ENCODE measurements at regions not wholly inside any gene's neighbourhood (a gene's known extent, or its start where the extent isn't known, plus 50 kb on each side); places are given as distances from the start of the nearest gene placed in this dataset.
"Not testable (repeated sequence)": the region's sequence is repeated elsewhere in the genome, so short reads cannot be mapped to it uniquely, and the experiment has no call there.

- TF ChIP-seq CTCF (IDR thresholded peaks at IDR 0.05): no peak
- Histone ChIP-seq H3K9me3 (no peaks in the 10 kb centered on the region), H3K27me3 (no peaks in the 10 kb centered on the region), H3K27ac (no peak overlapping the region), H3K4me1 (no peaks in the 10 kb centered on the region), H3K4me3 (no peak overlapping the region), H3K36me3 (peaks cover 0 to 31% of the 10 kb centered on the region in 2 donors)
- DNase-seq: no peak
- intact Hi-C loops (cut with DNase I): no loop called here
- ATAC-seq: no peak
Measured at GRCh38 chr6:144782634-144783033, 497.5 kb downstream of the UTRN start.

GRCh38 chr6:144785056-144785455, 499.9 kb downstream of the UTRN start:
- no peak for TF ChIP-seq CTCF (IDR thresholded peaks at IDR 0.05)
- intact Hi-C loops (cut with DNase I): no loop called here
- H3K27me3 ChIP-seq: no peaks in the 10 kb centered on the region

GRCh38 chr6:144786825-144787224, 501.7 kb downstream of the UTRN start:
- no peak for TF ChIP-seq CTCF (IDR thresholded peaks at IDR 0.05)
- H3K27me3 ChIP-seq: no peaks in the 10 kb centered on the region
- H3K4me3 ChIP-seq: no peak overlapping the region
- DNase-seq: no peak
- peaks cover 0 to 48% of the 10 kb centered on the region in 2 donors for H3K36me3 ChIP-seq
- H3K4me1 ChIP-seq: no peaks in the 10 kb centered on the region
- no peak overlapping the region for H3K27ac ChIP-seq
- H3K9me3 ChIP-seq: no peaks in the 10 kb centered on the region
- intact Hi-C loops (cut with DNase I): no loop called here
- no peak for ATAC-seq

More at GRCh38 chr6:144785056-144785455, 499.9 kb downstream of the UTRN start:
- H3K4me1 ChIP-seq: no peaks in the 10 kb centered on the region
- H3K4me3 ChIP-seq: no peak overlapping the region
- no peak for ATAC-seq
- no peak overlapping the region for H3K27ac ChIP-seq
- no peaks in the 10 kb centered on the region for H3K9me3 ChIP-seq
- H3K36me3 ChIP-seq: peaks cover 0 to 42% of the 10 kb centered on the region in 2 donors
- no peak for DNase-seq

- ATAC-seq: no peak
- no peak for TF ChIP-seq CTCF (IDR thresholded peaks at IDR 0.05)
- no peak overlapping the region for H3K4me3 ChIP-seq
- no peaks in the 10 kb centered on the region for H3K9me3 ChIP-seq
- no peak for DNase-seq
- no peaks in the 10 kb centered on the region for H3K27me3 ChIP-seq
- H3K4me1 ChIP-seq: no peaks in the 10 kb centered on the region
- H3K36me3 ChIP-seq: peaks cover 0 to 70% of the 10 kb centered on the region in 2 donors
- H3K27ac ChIP-seq: no peak overlapping the region
- intact Hi-C loops (cut with DNase I): no loop called here
Measured at GRCh38 chr6:144793744-144794143, 508.6 kb downstream of the UTRN start.

GRCh38 chr6:144795022-144795421, 509.9 kb downstream of the UTRN start:
- H3K27ac ChIP-seq; H3K9me3 ChIP-seq; DNase-seq; H3K27me3 ChIP-seq; H3K4me3 ChIP-seq; ATAC-seq; H3K4me1 ChIP-seq; intact Hi-C loops (cut with DNase I): not testable (repeated sequence)
- H3K36me3 ChIP-seq: peaks cover 0 to 70% of the 10 kb centered on the region in 2 donors

GRCh38 chr6:144796070-144796469, 510.9 kb downstream of the UTRN start:
- no peak for ATAC-seq
- H3K36me3 ChIP-seq: peaks cover 0 to 68% of the 10 kb centered on the region in 2 donors

More at GRCh38 chr6:144796070-144796469, 510.9 kb downstream of the UTRN start:
- Histone ChIP-seq H3K27me3 (no peaks in the 10 kb centered on the region), H3K4me3 (no peak overlapping the region), H3K9me3 (no peaks in the 10 kb centered on the region), H3K4me1 (no peaks in the 10 kb centered on the region), H3K27ac (no peak overlapping the region)
- intact Hi-C loops (cut with DNase I): no loop called here
- TF ChIP-seq CTCF (IDR thresholded peaks at IDR 0.05): no peak
- no peak for DNase-seq
